GM21737 (cell line): ENCODE measurements at regions not wholly inside any gene's neighbourhood (a gene's known extent, or its start where the extent isn't known, plus 50 kb on each side); places are given as distances from the start of the nearest gene placed in this dataset.
"Not testable (repeated sequence)": the region's sequence is repeated elsewhere in the genome, so short reads cannot be mapped to it uniquely, and the experiment has no call there.

ENCODE experiments used
- ATAC-seq: cut with Tn5 transposase; IDR thresholded peaks from one replicate; pipeline ENCODE4 v1.9.1; 2021; ENCODE audit warnings: mild to moderate bottlenecking, moderate library complexity; ENCODE audit not compliant: unreplicated experiment

DNA sequence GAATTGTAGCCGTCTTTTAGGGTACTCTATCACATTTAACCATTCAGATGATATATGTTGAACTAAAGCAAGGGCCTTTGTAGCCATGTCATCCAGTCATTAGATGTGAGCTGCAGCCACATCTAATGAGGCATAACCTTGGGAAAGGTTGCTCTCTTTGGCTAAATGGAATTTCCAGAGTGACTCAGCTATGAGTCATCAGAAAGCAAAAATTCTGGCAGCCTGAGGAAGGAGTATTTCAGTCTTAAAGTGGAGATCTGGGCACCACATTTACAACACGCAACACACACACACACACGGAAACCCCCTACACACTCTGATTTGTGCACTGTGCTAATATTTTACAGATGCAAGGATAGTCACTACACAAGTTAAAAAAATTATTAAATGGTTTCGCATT lies 176.9 kb upstream of the ZWINT start:
- no peak for ATAC-seq

GRCh38 chr10:56522166-56522565 lies 161.1 kb upstream of the ZWINT start:
- no peak for ATAC-seq

DNA sequence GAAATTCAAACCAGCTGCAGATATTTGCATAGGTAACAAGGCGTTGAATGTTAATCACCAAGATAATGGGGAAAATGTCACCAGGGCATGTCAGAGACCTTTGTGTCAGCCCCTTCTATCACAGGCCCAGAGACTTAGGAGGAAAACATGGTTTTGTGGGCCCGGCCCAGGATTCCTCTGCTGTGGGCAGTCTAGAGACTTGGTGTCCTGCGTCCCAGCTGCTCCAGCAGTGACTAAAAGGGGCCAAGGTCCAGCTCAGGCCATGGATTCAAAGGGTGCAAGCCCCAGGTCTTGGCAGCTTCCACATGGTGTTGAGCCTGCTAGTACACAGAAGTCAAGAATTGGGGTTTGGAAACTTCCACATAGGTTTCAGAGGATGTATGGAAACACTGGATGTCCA lies 147.5 kb upstream of the ZWINT start:
- ATAC-seq, result no peak

- ATAC-seq, result no peak
Measured at GRCh38 chr10:56507033-56507432, 146.0 kb upstream of the ZWINT start.

- no peak for ATAC-seq
Measured at GRCh38 chr10:56505555-56505954, 144.5 kb upstream of the ZWINT start.

DNA sequence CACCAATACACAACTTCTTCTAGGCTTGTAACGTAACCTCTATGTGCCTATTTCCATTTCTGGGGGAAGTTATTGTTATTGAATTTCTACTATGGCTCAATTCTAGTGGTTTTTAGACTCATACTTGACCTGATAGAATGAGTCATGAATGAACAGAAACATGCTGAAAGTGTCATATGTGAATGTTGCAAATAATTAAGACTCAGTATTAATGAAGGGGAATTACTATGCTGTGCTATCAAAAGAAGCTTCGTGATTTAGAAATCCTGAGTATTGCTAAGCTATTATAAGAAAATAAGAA lies 135.1 kb upstream of the ZWINT start:
- no peak for ATAC-seq

DNA sequence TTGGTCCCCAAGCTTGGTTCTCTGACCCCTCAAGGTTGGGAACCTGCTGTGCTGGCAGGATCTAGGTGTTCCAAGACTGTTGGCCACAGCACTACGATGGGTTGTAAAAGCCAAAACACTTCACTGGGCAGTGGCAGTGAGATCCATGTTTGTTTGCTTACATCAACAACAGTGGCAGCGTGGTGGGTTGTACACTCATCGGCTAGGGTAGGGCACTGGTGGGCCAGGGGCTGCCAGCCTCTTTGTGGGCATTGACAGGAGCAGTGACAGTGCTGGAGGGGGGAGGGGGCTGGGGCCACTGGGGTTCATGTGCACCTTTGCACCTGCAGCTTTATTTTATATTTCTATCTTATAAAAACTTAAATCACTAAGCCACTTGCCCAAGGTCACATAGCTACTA lies 126.7 kb upstream of the ZWINT start:
- ATAC-seq, result no peak

GRCh38 chr10:56481521-56482091 lies 120.5 kb upstream of the ZWINT start:
- no peak for ATAC-seq

DNA sequence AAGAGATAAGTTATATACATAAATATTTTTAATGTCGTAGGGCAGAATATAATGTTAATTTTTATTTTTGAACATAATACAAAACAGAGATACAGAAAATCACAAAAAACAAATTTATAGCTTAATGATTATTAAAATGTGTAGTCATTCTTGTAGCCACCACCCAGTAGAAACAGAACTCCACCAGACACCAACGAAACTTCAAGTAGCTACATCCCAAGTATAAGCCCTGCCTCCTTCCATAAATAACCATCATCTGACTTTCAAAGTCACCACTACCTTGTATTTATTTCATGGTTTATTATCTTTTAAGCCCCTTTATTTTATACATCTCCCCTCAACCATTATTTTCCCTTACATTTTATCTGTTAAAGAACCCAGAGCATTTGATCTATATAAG lies 111.9 kb upstream of the ZWINT start:
- ATAC-seq, result no peak

DNA sequence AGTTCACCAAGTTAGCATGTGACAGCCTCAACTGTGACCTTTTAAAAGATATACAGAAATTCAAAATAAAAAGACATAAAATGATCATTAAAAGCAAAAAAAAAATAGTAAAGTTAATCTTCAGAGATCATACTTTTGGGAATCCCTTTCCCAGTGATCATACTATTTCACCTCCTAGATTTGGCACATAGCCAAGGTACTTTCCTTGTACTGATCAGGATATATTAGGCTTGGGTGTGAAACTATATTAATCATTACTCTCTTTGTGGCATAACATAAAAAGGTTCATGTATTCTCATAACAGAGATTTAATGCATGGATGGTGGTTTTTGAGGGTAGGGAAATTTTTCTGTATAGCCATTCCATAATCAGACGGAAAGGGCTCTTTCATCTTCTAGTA lies 109.6 kb upstream of the ZWINT start:
- no peak for ATAC-seq

DNA sequence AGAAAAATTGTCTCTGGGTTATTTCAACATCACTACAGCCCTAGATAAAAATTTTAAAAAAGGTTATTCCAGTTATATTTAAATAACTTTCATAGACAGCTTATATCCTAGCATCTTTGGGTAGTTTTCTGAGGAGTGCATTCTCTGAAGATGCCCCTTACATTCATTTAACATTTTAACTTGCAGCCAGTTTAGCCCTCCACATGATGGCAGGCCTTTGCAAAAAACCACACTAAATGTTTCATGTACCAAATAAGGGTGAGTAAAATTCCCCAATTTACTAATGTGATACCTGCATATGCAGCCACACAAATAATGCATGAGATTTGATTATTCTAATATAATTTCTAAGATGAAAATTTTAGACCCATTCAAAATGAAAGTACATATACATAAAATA lies 108.4 kb upstream of the ZWINT start:
- ATAC-seq, result no peak

DNA sequence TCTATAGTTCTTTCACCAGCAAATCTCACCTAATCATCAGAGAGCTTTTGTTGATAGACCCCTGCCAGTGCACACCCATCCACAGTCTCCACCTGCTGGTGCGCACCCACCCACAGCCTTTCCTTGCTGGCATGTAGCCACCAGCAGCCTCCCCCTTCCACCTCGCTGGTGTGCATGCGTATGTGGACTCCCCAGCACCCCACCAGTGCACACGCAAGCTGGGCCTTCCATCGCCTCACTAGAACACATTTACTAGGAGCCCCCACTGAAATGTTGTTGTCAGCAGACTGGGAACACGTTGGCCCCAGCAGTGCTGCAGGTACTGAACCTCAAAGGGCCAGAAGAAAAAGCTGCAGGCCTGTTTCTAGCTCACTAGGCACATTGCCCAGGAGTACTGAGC lies 104.9 kb upstream of the ZWINT start:
- ATAC-seq, result no peak

DNA sequence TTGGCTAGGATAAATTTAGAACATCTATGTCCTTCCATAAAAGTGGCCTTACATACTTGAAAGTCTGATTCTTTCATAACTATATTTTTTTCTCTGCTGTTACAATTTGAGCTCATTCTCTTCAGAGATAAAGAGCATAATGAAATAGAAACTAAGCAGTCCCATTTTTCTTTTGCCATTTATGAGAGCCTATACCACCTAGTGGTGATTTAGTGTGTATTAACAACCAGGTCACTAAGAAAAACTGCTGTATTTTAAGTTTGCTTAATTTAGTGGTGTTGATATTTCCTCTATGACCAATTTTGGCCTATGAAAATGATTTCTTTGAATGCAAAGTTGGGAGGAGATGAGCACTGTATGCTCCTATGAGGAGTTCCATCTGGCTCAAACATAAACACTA lies 88.7 kb upstream of the ZWINT start:
- ATAC-seq, result no peak

DNA sequence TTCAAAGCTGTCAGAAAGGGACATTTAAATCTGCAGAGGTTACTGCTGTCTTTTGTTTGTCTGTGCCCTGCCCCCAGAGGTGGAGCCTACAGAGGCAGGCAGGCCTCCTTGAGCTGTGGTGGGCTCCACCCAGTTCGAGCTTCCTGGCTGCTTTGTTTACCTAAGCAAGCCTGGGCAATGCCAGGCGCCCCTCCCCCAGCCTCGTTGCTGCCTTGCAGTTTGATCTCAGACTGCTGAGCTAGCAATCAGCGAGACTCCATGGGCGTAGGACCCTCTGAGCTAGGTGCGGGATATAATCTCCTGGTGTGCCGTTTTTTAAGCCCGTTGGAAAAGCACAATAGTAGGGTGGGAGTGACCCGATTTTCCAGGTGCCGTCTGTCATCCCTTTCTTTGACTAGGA lies 86.6 kb upstream of the ZWINT start:
- not testable (repeated sequence) for ATAC-seq

GRCh38 chr10:56441337-56441736 lies 80.3 kb upstream of the ZWINT start:
- not testable (repeated sequence) for ATAC-seq
